COLO829 (cell line): ENCODE measurements at regions not wholly inside any gene's neighbourhood (a gene's known extent, or its start where the extent isn't known, plus 50 kb on each side); places are given as distances from the start of the nearest gene placed in this dataset.

Experiments
- DNase-seq: peaks from one replicate; pipeline ENCODE4 v3.0.0; 2012; ENCODE audit warnings: low spot score

GRCh38 chr7:46360811-46361210 lies 439.7 kb upstream of the IGFBP3 start:
- no peak for DNase-seq

GRCh38 chr7:46360296-46360695 lies 439.2 kb upstream of the IGFBP3 start:
- no peak for DNase-seq

GRCh38 chr7:46357851-46358250 lies 436.8 kb upstream of the IGFBP3 start:
- no peak for DNase-seq

GRCh38 chr7:46357290-46357689 lies 436.2 kb upstream of the IGFBP3 start:
- DNase-seq = no peak

GRCh38 chr7:46356371-46356770 lies 435.3 kb upstream of the IGFBP3 start:
- no peak for DNase-seq

GRCh38 chr7:46355331-46355730 lies 434.3 kb upstream of the IGFBP3 start:
- no peak for DNase-seq

GRCh38 chr7:46352004-46352954 lies 431.2 kb upstream of the IGFBP3 start:
- DNase-seq = peak; percentile 81

GRCh38 chr7:46349490-46349889 lies 428.4 kb upstream of the IGFBP3 start:
- no peak for DNase-seq

- no peak for DNase-seq
These were observed 423.5 kb upstream of the IGFBP3 start for GRCh38 chr7:46344533-46344932.

- no peak for DNase-seq
These were observed 422.7 kb upstream of the IGFBP3 start for GRCh38 chr7:46343802-46344201.

- no peak for DNase-seq
These were observed 401.9 kb upstream of the IGFBP3 start for GRCh38 chr7:46322937-46323336.

GRCh38 chr7:46321556-46322205 lies 400.6 kb upstream of the IGFBP3 start:
- DNase-seq = peak; percentile 73

GRCh38 chr7:46320956-46321355 lies 399.9 kb upstream of the IGFBP3 start:
- no peak for DNase-seq

GRCh38 chr7:46319841-46320240 lies 398.8 kb upstream of the IGFBP3 start:
- no peak for DNase-seq

GRCh38 chr7:46318276-46318675 lies 397.2 kb upstream of the IGFBP3 start:
- no peak for DNase-seq

GRCh38 chr7:46317256-46317655 lies 396.2 kb upstream of the IGFBP3 start:
- DNase-seq = no peak

- no peak for DNase-seq
These were observed 394.8 kb upstream of the IGFBP3 start for GRCh38 chr7:46315891-46316290.

GRCh38 chr7:46301677-46302076 lies 380.6 kb upstream of the IGFBP3 start:
- no peak for DNase-seq

- no peak for DNase-seq
These were observed 376.4 kb upstream of the IGFBP3 start for GRCh38 chr7:46297515-46297914.

GRCh38 chr7:46296526-46296925 lies 375.5 kb upstream of the IGFBP3 start:
- no peak for DNase-seq

- DNase-seq = no peak
These were observed 373.3 kb upstream of the IGFBP3 start for GRCh38 chr7:46294381-46294780.

- no peak for DNase-seq
These were observed 371.7 kb upstream of the IGFBP3 start for GRCh38 chr7:46292741-46293140.

- peak; percentile 89 for DNase-seq
These were observed 370.6 kb upstream of the IGFBP3 start for GRCh38 chr7:46291601-46292150.
